ENCODE measurements at regions not wholly inside any gene's neighbourhood (a gene's known extent, or its start where the extent isn't known, plus 50 kb on each side); places are given as distances from the start of the nearest gene placed in this dataset.

- Histone ChIP-seq H3K4me2 (ENCODE audit: low read length) (no peak overlapping the region), H4K20me1 (ENCODE audit: insufficient read depth, low read length) (no peaks in the 10 kb centered on the region), H3K36me3 (ENCODE audit: insufficient read depth, low read length) (no peaks in the 10 kb centered on the region), H3K79me2 (ENCODE audit: insufficient read depth, low read length) (no peaks in the 10 kb centered on the region), H3K4me1 (ENCODE audit: insufficient read depth, low read length) (no peaks in the 10 kb centered on the region), H3K4me3 (ENCODE audit: insufficient read depth, low read depth, low read length) (no peak overlapping the region), H3K27me3 (ENCODE audit: insufficient read depth, low read length) (no peaks in the 10 kb centered on the region), H2AFZ (ENCODE audit: low read depth, low read length) (no peak overlapping the region), H3K9ac (ENCODE audit: low read length) (no peak overlapping the region), H3K27ac (ENCODE audit: low read depth, low read length) (no peak overlapping the region), H3K9me3 (ENCODE audit: insufficient read depth, low read depth, low read length) (peaks cover 3% of the 10 kb centered on the region)
- peaks cover 1% of the 10 kb centered on the region for H3K9me3 Mint-ChIP-seq (ENCODE audit: unreplicated experiment)
- H3K27me3 Mint-ChIP-seq (ENCODE audit: low read depth, unreplicated experiment) = no peaks in the 10 kb centered on the region
- no peak for TF ChIP-seq EZH2 (IDR thresholded peaks at IDR 0.05; ENCODE audit: insufficient read depth, low read length)
- TF ChIP-seq, protein P1, sequence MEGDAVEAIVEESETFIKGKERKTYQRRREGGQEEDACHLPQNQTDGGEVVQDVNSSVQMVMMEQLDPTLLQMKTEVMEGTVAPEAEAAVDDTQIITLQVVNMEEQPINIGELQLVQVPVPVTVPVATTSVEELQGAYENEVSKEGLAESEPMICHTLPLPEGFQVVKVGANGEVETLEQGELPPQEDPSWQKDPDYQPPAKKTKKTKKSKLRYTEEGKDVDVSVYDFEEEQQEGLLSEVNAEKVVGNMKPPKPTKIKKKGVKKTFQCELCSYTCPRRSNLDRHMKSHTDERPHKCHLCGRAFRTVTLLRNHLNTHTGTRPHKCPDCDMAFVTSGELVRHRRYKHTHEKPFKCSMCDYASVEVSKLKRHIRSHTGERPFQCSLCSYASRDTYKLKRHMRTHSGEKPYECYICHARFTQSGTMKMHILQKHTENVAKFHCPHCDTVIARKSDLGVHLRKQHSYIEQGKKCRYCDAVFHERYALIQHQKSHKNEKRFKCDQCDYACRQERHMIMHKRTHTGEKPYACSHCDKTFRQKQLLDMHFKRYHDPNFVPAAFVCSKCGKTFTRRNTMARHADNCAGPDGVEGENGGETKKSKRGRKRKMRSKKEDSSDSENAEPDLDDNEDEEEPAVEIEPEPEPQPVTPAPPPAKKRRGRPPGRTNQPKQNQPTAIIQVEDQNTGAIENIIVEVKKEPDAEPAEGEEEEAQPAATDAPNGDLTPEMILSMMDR (IDR thresholded peaks at IDR 0.05; ENCODE audit: insufficient read depth, low read depth, low read length) = no peak
- no peaks in the 10 kb centered on the region for H3K4me1 Mint-ChIP-seq (ENCODE audit: low read depth, unreplicated experiment)
- H3K27ac Mint-ChIP-seq (ENCODE audit: unreplicated experiment) = no peak overlapping the region
- FAIRE-seq (no peak), DNase-seq (ENCODE audit: low read depth) (no peak)
- H3K4me3 Mint-ChIP-seq (ENCODE audit: unreplicated experiment) = no peak overlapping the region
- H3K36me3 Mint-ChIP-seq (ENCODE audit: low read depth, unreplicated experiment) = no peaks in the 10 kb centered on the region
Observed at GRCh38 chr12:97292588-97292987, 170.0 kb upstream of the RMST start.

DNA sequence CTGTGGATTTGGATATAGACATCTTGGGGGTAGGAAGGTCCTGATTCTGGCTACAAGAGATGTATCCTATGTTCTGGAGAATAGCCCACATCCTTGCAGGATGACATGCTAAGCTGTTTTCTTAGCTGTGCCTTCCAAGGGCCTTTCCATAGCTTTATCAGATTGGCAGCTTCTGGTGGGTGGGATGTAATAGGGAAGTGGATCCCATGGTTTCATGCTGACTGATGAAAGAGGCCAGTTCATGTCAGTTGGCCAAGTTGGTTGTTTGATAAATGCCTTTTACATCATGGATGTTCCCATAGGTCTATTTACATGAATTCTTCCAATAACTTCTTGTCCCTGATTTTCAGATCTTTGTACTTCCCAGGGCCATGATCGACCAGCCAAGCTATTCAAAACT lies 169.1 kb upstream of the RMST start:
- peaks cover 1% of the 10 kb centered on the region for H3K9me3 Mint-ChIP-seq (ENCODE audit: unreplicated experiment)
- H3K36me3 Mint-ChIP-seq (ENCODE audit: low read depth, unreplicated experiment) = no peaks in the 10 kb centered on the region
- DNase-seq (ENCODE audit: low read depth) = no peak
- no peak overlapping the region for H2AFZ ChIP-seq (ENCODE audit: low read depth, low read length)
- no peaks in the 10 kb centered on the region for H3K27me3 ChIP-seq (ENCODE audit: insufficient read depth, low read length)
- H3K27me3 Mint-ChIP-seq (ENCODE audit: low read depth, unreplicated experiment) = no peaks in the 10 kb centered on the region
- H3K4me1 Mint-ChIP-seq (ENCODE audit: low read depth, unreplicated experiment) = no peaks in the 10 kb centered on the region
- no peak for FAIRE-seq
- H3K4me3 ChIP-seq (ENCODE audit: insufficient read depth, low read depth, low read length) = no peak overlapping the region
- H3K36me3 ChIP-seq (ENCODE audit: insufficient read depth, low read length) = no peaks in the 10 kb centered on the region
- no peaks in the 10 kb centered on the region for H3K79me2 ChIP-seq (ENCODE audit: insufficient read depth, low read length)
- no peaks in the 10 kb centered on the region for H4K20me1 ChIP-seq (ENCODE audit: insufficient read depth, low read length)
- no peak overlapping the region for H3K4me3 Mint-ChIP-seq (ENCODE audit: unreplicated experiment)
- H3K4me1 ChIP-seq (ENCODE audit: insufficient read depth, low read length) = no peaks in the 10 kb centered on the region
- no peak overlapping the region for H3K4me2 ChIP-seq (ENCODE audit: low read length)
- TF ChIP-seq, protein P1 (IDR thresholded peaks at IDR 0.05; ENCODE audit: insufficient read depth, low read depth, low read length) = no peak
- TF ChIP-seq EZH2 (IDR thresholded peaks at IDR 0.05; ENCODE audit: insufficient read depth, low read length) = no peak
- H3K9me3 ChIP-seq (ENCODE audit: insufficient read depth, low read depth, low read length) = peaks cover 3% of the 10 kb centered on the region
- H3K27ac ChIP-seq (ENCODE audit: low read depth, low read length) = no peak overlapping the region
- H3K9ac ChIP-seq (ENCODE audit: low read length) = no peak overlapping the region
- H3K27ac Mint-ChIP-seq (ENCODE audit: unreplicated experiment) = no peak overlapping the region

DNA sequence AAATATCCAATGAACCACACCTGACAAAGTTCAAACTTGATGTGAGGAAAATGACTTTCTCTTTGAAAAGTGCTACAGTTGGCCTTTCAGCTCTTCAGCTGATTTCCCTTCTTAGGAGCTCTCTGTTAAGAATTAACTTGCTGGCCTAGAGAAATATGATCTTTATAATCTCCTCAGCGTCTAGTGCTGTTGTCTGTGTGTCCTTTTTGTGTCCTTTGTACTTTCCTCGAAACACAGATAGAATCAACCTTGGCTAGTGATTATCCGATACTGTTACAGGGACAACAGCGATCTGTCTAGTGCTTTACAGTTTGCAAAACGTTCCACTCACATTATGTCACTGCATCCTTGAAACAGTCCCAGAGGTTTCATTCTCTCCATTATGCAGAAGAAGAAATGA lies 162.8 kb upstream of the RMST start:
- no peak overlapping the region for H3K27ac Mint-ChIP-seq (ENCODE audit: unreplicated experiment)
- no peak overlapping the region for H3K4me3 Mint-ChIP-seq (ENCODE audit: unreplicated experiment)
- H3K79me2 ChIP-seq (ENCODE audit: insufficient read depth, low read length) = no peaks in the 10 kb centered on the region
- H3K36me3 Mint-ChIP-seq (ENCODE audit: low read depth, unreplicated experiment) = no peaks in the 10 kb centered on the region
- no peak overlapping the region for H3K4me3 ChIP-seq (ENCODE audit: insufficient read depth, low read depth, low read length)
- no peak for TF ChIP-seq EZH2 (IDR thresholded peaks at IDR 0.05; ENCODE audit: insufficient read depth, low read length)
- TF ChIP-seq, protein P1 (IDR thresholded peaks at IDR 0.05; ENCODE audit: insufficient read depth, low read depth, low read length) = no peak
- no peaks in the 10 kb centered on the region for H4K20me1 ChIP-seq (ENCODE audit: insufficient read depth, low read length)
- H3K27me3 ChIP-seq (ENCODE audit: insufficient read depth, low read length) = no peaks in the 10 kb centered on the region
- DNase-seq (ENCODE audit: low read depth) (no peak), FAIRE-seq (no peak)
- no peaks in the 10 kb centered on the region for H3K36me3 ChIP-seq (ENCODE audit: insufficient read depth, low read length)
- no peak overlapping the region for H3K4me2 ChIP-seq (ENCODE audit: low read length)
- H3K9ac ChIP-seq (ENCODE audit: low read length) = no peak overlapping the region
- H3K27ac ChIP-seq (ENCODE audit: low read depth, low read length) = no peak overlapping the region
- H2AFZ ChIP-seq (ENCODE audit: low read depth, low read length) = no peak overlapping the region
- H3K27me3 Mint-ChIP-seq (ENCODE audit: low read depth, unreplicated experiment) = peaks cover 2% of the 10 kb centered on the region
- no peaks in the 10 kb centered on the region for H3K9me3 Mint-ChIP-seq (ENCODE audit: unreplicated experiment)
- no peaks in the 10 kb centered on the region for H3K4me1 ChIP-seq (ENCODE audit: insufficient read depth, low read length)
- peaks cover 3% of the 10 kb centered on the region for H3K9me3 ChIP-seq (ENCODE audit: insufficient read depth, low read depth, low read length)
- H3K4me1 Mint-ChIP-seq (ENCODE audit: low read depth, unreplicated experiment) = peaks cover 7% of the 10 kb centered on the region
